ENCODE measurements at regions not wholly inside any gene's neighbourhood (a gene's known extent, or its start where the extent isn't known, plus 50 kb on each side); places are given as distances from the start of the nearest gene placed in this dataset.

DNA sequence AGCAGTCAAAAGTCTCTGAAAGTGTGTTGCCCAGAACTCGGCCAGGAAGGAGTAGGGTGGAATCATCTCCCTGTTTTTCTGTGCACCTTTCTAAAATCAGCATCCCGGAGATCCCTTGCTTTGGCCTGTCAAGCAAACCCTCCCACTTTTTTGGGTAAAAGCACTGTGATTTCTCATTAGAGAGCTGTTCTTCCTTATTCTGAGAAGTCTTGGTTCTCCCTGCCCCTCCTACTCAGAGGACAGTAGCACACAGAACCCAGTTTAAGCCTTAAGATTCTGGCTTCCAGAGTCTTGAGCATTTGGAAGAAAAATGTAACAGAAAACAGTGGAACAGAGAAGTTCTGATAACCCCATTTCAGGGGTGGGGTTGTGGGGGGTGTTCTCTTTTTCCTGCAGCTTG, 52.6 kb upstream of the KATNAL1 start:
- Histone ChIP-seq H3K36me3 (no peaks in the 10 kb centered on the region), H3K4me1 (peaks cover 0 to 18% of the 10 kb centered on the region in 2 donors), H3K4me3 (no peak overlapping the region), H3K27ac (no peak overlapping the region), H3K27me3 (no peaks in the 10 kb centered on the region), H3K9me3 (no peaks in the 10 kb centered on the region)
- TF ChIP-seq, protein P1, sequence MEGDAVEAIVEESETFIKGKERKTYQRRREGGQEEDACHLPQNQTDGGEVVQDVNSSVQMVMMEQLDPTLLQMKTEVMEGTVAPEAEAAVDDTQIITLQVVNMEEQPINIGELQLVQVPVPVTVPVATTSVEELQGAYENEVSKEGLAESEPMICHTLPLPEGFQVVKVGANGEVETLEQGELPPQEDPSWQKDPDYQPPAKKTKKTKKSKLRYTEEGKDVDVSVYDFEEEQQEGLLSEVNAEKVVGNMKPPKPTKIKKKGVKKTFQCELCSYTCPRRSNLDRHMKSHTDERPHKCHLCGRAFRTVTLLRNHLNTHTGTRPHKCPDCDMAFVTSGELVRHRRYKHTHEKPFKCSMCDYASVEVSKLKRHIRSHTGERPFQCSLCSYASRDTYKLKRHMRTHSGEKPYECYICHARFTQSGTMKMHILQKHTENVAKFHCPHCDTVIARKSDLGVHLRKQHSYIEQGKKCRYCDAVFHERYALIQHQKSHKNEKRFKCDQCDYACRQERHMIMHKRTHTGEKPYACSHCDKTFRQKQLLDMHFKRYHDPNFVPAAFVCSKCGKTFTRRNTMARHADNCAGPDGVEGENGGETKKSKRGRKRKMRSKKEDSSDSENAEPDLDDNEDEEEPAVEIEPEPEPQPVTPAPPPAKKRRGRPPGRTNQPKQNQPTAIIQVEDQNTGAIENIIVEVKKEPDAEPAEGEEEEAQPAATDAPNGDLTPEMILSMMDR (IDR thresholded peaks at IDR 0.05): no peak
- DNase-seq (ENCODE audit: low spot score): no peak

DNA sequence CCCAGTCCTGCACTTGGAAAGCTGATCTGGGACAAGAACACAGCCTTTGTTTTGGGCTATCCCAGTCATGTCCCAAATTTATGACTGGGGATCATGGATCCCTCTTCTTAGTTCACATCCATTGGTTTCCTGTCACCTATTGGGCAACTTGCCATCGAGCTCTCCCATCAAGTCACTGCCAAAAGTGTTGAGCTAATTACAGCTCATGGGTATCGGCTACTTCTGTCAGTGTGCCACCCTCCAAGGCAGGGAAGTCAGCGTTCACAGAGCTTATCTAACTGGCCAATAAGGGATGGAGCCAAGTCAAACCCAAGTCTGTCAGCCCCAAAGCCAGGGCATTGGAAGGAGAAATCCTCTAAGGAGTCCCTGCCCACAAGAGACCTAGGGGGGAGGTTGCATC, 53.2 kb upstream of the KATNAL1 start:
- Histone ChIP-seq H3K27me3 (no peaks in the 10 kb centered on the region), H3K36me3 (no peaks in the 10 kb centered on the region), H3K4me3 (no peak overlapping the region), H3K4me1 (peaks cover 0 to 15% of the 10 kb centered on the region in 2 donors), H3K27ac (no peak overlapping the region), H3K9me3 (no peaks in the 10 kb centered on the region)
- TF ChIP-seq, protein P1 (IDR thresholded peaks at IDR 0.05): no peak
- DNase-seq (ENCODE audit: low spot score): no peak

DNA sequence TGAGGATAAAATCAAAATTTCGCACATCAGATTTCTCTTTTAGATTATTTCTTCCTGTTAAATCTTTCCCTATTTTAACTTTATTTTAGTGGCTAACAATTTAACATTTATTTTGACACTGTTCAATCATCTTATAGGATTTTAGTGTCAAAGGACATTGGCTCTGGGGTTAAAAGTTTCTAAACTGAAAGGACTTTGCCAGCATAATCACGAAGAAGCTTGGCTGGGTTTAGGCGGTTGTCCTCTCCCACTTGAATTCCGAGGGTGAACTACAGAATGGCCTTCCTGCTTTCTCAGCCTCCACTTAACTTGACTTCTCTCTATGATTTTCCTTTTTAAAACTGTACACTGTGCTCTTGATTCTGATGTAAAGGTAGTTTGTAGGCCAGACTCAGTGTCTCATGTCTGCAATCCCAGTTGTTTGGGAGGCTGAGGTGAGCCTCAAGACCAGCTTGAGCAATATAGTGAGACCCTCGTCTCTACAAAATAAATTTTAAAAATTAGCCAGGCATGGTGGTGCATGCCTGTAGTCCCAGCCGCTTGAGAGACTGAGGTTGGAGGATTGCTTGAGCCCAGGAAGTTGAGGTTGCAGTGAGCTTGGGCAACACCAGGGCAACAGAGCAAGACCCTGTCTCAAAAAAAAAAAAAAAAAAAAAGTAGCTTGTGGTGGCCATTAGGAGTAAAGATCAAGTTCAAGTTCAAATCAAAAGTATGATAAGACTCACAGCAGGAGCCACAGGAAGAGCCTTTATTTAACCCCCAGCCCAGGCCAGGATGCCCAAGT, 54.8 kb upstream of the KATNAL1 start:
- Histone ChIP-seq H3K4me3 (no peak overlapping the region), H3K9me3 (no peaks in the 10 kb centered on the region), H3K36me3 (no peaks in the 10 kb centered on the region), H3K27ac (peak overlapping the region; percentile 10 to 32), H3K27me3 (no peaks in the 10 kb centered on the region), H3K4me1 (peaks cover 0 to 15% of the 10 kb centered on the region in 2 donors)
- TF ChIP-seq, protein P1 (IDR thresholded peaks at IDR 0.05): no peak
- DNase-seq (ENCODE audit: low spot score): no peak

DNA sequence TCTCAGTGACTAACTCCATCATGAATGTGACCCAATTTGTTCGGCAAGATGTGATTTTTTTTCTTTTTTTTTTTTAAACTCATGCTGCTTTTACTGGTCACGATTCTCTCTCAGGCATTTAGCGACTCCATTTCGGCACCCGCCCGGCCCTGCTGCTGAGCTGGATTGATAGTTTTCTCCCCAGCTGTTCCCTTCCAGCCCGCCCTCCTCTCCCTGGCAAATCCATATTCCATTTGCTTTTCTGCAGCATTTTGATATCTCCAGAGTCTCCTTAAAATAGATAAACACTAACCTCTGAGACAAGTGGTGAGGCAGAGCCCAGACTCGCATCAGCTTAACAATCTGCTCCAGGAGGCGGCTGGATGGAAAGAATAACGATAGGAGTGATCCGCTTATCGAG, 55.5 kb upstream of the KATNAL1 start:
- peaks cover 0 to 15% of the 10 kb centered on the region in 2 donors for H3K4me1 ChIP-seq
- H3K4me3 ChIP-seq: no peak overlapping the region
- no peaks in the 10 kb centered on the region for H3K36me3 ChIP-seq
- DNase-seq (ENCODE audit: low spot score): no peak
- H3K27ac ChIP-seq: peak overlapping the region; percentile 10 to 32
- no peaks in the 10 kb centered on the region for H3K27me3 ChIP-seq
- no peaks in the 10 kb centered on the region for H3K9me3 ChIP-seq
- TF ChIP-seq, protein P1 (IDR thresholded peaks at IDR 0.05): no peak

DNA sequence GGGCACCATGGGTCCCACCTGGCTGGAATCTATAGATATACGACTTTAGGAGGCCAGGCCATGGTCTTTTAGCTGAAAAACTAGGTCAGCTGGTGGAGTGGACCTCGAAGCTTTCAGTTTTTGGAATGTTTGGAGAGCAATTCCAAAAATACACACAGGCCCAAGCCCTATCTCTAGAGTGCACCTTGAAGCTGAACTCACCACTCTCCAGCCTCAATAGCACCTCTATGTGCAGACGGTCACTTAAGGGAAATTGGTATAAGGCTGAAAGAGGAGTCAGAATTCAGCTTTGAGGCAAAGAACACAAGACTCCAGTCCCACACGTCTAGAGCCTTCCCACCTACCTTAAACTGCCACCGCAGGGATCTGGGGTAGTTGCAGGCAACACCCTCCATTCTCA, 56.4 kb upstream of the KATNAL1 start:
- H3K27ac ChIP-seq: peak overlapping the region in 1 of 2 donors; percentile 34
- peaks cover 0 to 15% of the 10 kb centered on the region in 2 donors for H3K4me1 ChIP-seq
- no peaks in the 10 kb centered on the region for H3K9me3 ChIP-seq
- no peak overlapping the region for H3K4me3 ChIP-seq
- no peaks in the 10 kb centered on the region for H3K36me3 ChIP-seq
- DNase-seq (ENCODE audit: low spot score): no peak
- TF ChIP-seq, protein P1 (IDR thresholded peaks at IDR 0.05): no peak
- no peaks in the 10 kb centered on the region for H3K27me3 ChIP-seq

DNA sequence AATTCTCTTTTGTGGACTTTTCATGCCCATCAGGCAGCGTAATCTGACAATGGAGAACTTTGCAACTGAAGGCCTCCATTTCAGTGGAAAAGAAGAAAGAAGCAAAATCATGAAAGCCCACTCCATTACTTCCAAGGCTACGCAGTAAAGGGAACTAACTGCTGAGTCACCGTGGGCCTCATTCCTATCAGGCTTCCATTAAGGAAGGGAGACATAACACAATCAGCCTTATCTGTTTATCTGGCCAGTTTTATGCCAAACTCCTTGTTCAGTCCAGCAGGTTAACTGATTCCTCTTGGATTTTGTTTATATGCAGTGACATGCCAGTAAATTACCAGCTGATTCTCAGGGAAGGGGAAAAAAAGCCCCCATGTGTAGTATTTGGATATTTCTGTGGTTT, 56.8 kb upstream of the KATNAL1 start:
- TF ChIP-seq, protein P1 (IDR thresholded peaks at IDR 0.05): no peak
- Histone ChIP-seq H3K9me3 (no peaks in the 10 kb centered on the region), H3K4me1 (peaks cover 0 to 15% of the 10 kb centered on the region in 2 donors), H3K27me3 (no peaks in the 10 kb centered on the region), H3K4me3 (no peak overlapping the region), H3K27ac (peak overlapping the region in 1 of 2 donors; percentile 34), H3K36me3 (no peaks in the 10 kb centered on the region)
- no peak for DNase-seq (ENCODE audit: low spot score)
